ENCODE measurements at regions not wholly inside any gene's neighbourhood (a gene's known extent, or its start where the extent isn't known, plus 50 kb on each side); places are given as distances from the start of the nearest gene placed in this dataset.

- H3K27me3 ChIP-seq (ENCODE audit: control insufficient read depth in 3 of 3, insufficient read depth in 3 of 3, low read length in 2 of 3), result no peaks in the 10 kb centered on the region
- DNase-seq (no peak), ATAC-seq (ENCODE audit: insufficient read depth, low FRiP score) (no peak)
- H3K9me3 ChIP-seq (ENCODE audit: control insufficient read depth in 4 of 4, insufficient read depth in 3 of 4, low read length in 3 of 4), result no peaks in the 10 kb centered on the region
- no peak overlapping the region for H3K27ac ChIP-seq (ENCODE audit: low read depth in 1 of 2, low read length in 1 of 2)
- H3K9ac ChIP-seq (ENCODE audit: insufficient read depth in 1 of 2, low read length in 2 of 2), result no peak overlapping the region
- WGBS, 2 donors, result 55 to 67% methylated on average over 1 of the region's 1 CpG
- no peak for TF ChIP-seq CTCF (IDR thresholded peaks at IDR 0.05; ENCODE audit: control extremely low read depth, extremely low read depth)
- no peaks in the 10 kb centered on the region for H3K36me3 ChIP-seq (ENCODE audit: control insufficient read depth in 4 of 4, insufficient read depth in 4 of 4, low read length in 4 of 4)
- no peak overlapping the region for H3K4me3 ChIP-seq
- H3K4me1 ChIP-seq (ENCODE audit: control insufficient read depth in 5 of 5, insufficient read depth in 5 of 5, low read length in 5 of 5), result no peaks in the 10 kb centered on the region
Observed at GRCh38 chr7:88449410-88449809, 142.7 kb upstream of the STEAP4 start.

- Histone ChIP-seq H3K27me3 (ENCODE audit: control insufficient read depth in 3 of 3, insufficient read depth in 3 of 3, low read length in 2 of 3) (no peaks in the 10 kb centered on the region), H3K9ac (ENCODE audit: insufficient read depth in 1 of 2, low read length in 2 of 2) (no peak overlapping the region), H3K9me3 (ENCODE audit: control insufficient read depth in 4 of 4, insufficient read depth in 3 of 4, low read length in 3 of 4) (no peaks in the 10 kb centered on the region), H3K4me1 (ENCODE audit: control insufficient read depth in 5 of 5, insufficient read depth in 5 of 5, low read length in 5 of 5) (no peaks in the 10 kb centered on the region), H3K4me3 (no peak overlapping the region), H3K36me3 (ENCODE audit: control insufficient read depth in 4 of 4, insufficient read depth in 4 of 4, low read length in 4 of 4) (no peaks in the 10 kb centered on the region), H3K27ac (ENCODE audit: low read depth in 1 of 2, low read length in 1 of 2) (no peak overlapping the region)
- DNase-seq (no peak), ATAC-seq (ENCODE audit: insufficient read depth, low FRiP score) (no peak)
- no peak for TF ChIP-seq CTCF (IDR thresholded peaks at IDR 0.05; ENCODE audit: control extremely low read depth, extremely low read depth)
- WGBS, 2 donors, result 55 to 76% methylated on average over 1 of the region's 1 CpG
Observed at GRCh38 chr7:88442413-88442812, 135.7 kb upstream of the STEAP4 start.

- no peak for ATAC-seq (ENCODE audit: insufficient read depth, low FRiP score)
- Histone ChIP-seq H3K27ac (ENCODE audit: low read depth in 1 of 2, low read length in 1 of 2) (no peak overlapping the region), H3K36me3 (ENCODE audit: control insufficient read depth in 4 of 4, insufficient read depth in 4 of 4, low read length in 4 of 4) (no peaks in the 10 kb centered on the region), H3K9ac (ENCODE audit: insufficient read depth in 1 of 2, low read length in 2 of 2) (no peak overlapping the region), H3K4me1 (ENCODE audit: control insufficient read depth in 5 of 5, insufficient read depth in 5 of 5, low read length in 5 of 5) (no peaks in the 10 kb centered on the region), H3K27me3 (ENCODE audit: control insufficient read depth in 3 of 3, insufficient read depth in 3 of 3, low read length in 2 of 3) (no peaks in the 10 kb centered on the region), H3K9me3 (ENCODE audit: control insufficient read depth in 4 of 4, insufficient read depth in 3 of 4, low read length in 3 of 4) (peaks cover 0 to 2% (median 0%) of the 10 kb centered on the region in 4 donors), H3K4me3 (no peak overlapping the region)
- DNase-seq, result no peak
- TF ChIP-seq CTCF (IDR thresholded peaks at IDR 0.05; ENCODE audit: control extremely low read depth, extremely low read depth), result no peak
Observed at GRCh38 chr7:88437132-88437531, 130.4 kb upstream of the STEAP4 start.

- H3K27me3 ChIP-seq (ENCODE audit: control insufficient read depth in 3 of 3, insufficient read depth in 3 of 3, low read length in 2 of 3), result no peaks in the 10 kb centered on the region
- no peak overlapping the region for H3K4me3 ChIP-seq
- DNase-seq, result peak in 2 of 3 donors; percentile 37 to 63
- no peak overlapping the region for H3K27ac ChIP-seq (ENCODE audit: low read depth in 1 of 2, low read length in 1 of 2)
- peaks cover 0 to 2% (median 0%) of the 10 kb centered on the region in 4 donors for H3K9me3 ChIP-seq (ENCODE audit: control insufficient read depth in 4 of 4, insufficient read depth in 3 of 4, low read length in 3 of 4)
- WGBS, 2 donors, result 37 to 56% methylated on average over 2 of the region's 2 CpGs
- H3K9ac ChIP-seq (ENCODE audit: insufficient read depth in 1 of 2, low read length in 2 of 2), result no peak overlapping the region
- no peak for TF ChIP-seq CTCF (IDR thresholded peaks at IDR 0.05; ENCODE audit: control extremely low read depth, extremely low read depth)
- ATAC-seq (ENCODE audit: insufficient read depth, low FRiP score), result no peak
- peaks cover 0 to 3% (median 0%) of the 10 kb centered on the region in 5 donors for H3K4me1 ChIP-seq (ENCODE audit: control insufficient read depth in 5 of 5, insufficient read depth in 5 of 5, low read length in 5 of 5)
- no peaks in the 10 kb centered on the region for H3K36me3 ChIP-seq (ENCODE audit: control insufficient read depth in 4 of 4, insufficient read depth in 4 of 4, low read length in 4 of 4)
Observed at GRCh38 chr7:88432301-88432700, 125.6 kb upstream of the STEAP4 start.

Measured in lung (tissue), 11 donors.